GM18858 (cell line): ENCODE measurements at regions not wholly inside any gene's neighbourhood (a gene's known extent, or its start where the extent isn't known, plus 50 kb on each side); places are given as distances from the start of the nearest gene placed in this dataset.

Experiments
- ATAC-seq: cut with Tn5 transposase; IDR thresholded peaks from one replicate; pipeline ENCODE4 v1.9.1; 2021; ENCODE audit not compliant: unreplicated experiment

GRCh38 chr3:176933704-176934103 lies 263.6 kb downstream of the TBL1XR1 start:
- no peak for ATAC-seq

- no peak for ATAC-seq
Measured at GRCh38 chr3:176932433-176932832, 264.8 kb downstream of the TBL1XR1 start.

GRCh38 chr3:176931991-176932390 lies 265.3 kb downstream of the TBL1XR1 start:
- no peak for ATAC-seq

- no peak for ATAC-seq
Measured at GRCh38 chr3:176930942-176931341, 266.3 kb downstream of the TBL1XR1 start.

GRCh38 chr3:176928582-176928931 lies 268.7 kb downstream of the TBL1XR1 start:
- ATAC-seq: no peak

- no peak for ATAC-seq
Measured at GRCh38 chr3:176927706-176928581, 269.3 kb downstream of the TBL1XR1 start.

- no peak for ATAC-seq
Measured at GRCh38 chr3:176927280-176927679, 270.0 kb downstream of the TBL1XR1 start.

- ATAC-seq: no peak
Measured at GRCh38 chr3:176926688-176927087, 270.6 kb downstream of the TBL1XR1 start.

GRCh38 chr3:176926034-176926433 lies 271.2 kb downstream of the TBL1XR1 start:
- no peak for ATAC-seq

GRCh38 chr3:176920766-176921160 lies 276.5 kb downstream of the TBL1XR1 start:
- ATAC-seq: no peak

- no peak for ATAC-seq
Measured at GRCh38 chr3:176919836-176920765, 277.2 kb downstream of the TBL1XR1 start.

- no peak for ATAC-seq
Measured at GRCh38 chr3:176916777-176917176, 280.5 kb downstream of the TBL1XR1 start.

GRCh38 chr3:176914764-176915163 lies 282.5 kb downstream of the TBL1XR1 start:
- no peak for ATAC-seq

- no peak for ATAC-seq
Measured at GRCh38 chr3:176911579-176911978, 285.7 kb downstream of the TBL1XR1 start.

- ATAC-seq: no peak
Measured at GRCh38 chr3:176909044-176909443, 288.2 kb downstream of the TBL1XR1 start.

GRCh38 chr3:176906046-176906905 lies 291.0 kb downstream of the TBL1XR1 start:
- ATAC-seq: no peak

GRCh38 chr3:176905331-176905730 lies 292.0 kb downstream of the TBL1XR1 start:
- no peak for ATAC-seq

GRCh38 chr3:176904506-176904905 lies 292.8 kb downstream of the TBL1XR1 start:
- no peak for ATAC-seq

GRCh38 chr3:176896640-176897039 lies 300.6 kb downstream of the TBL1XR1 start:
- no peak for ATAC-seq

- no peak for ATAC-seq
Measured at GRCh38 chr3:176896165-176896564, 301.1 kb downstream of the TBL1XR1 start.

- no peak for ATAC-seq
Measured at GRCh38 chr3:176879710-176880109, 317.6 kb downstream of the TBL1XR1 start.
